WERI-Rb-1 (cell line): ENCODE measurements at regions not wholly inside any gene's neighbourhood (a gene's known extent, or its start where the extent isn't known, plus 50 kb on each side); places are given as distances from the start of the nearest gene placed in this dataset.

Experiments used
- DNase-seq: peaks from one replicate; pipeline ENCODE4 v3.0.0-alpha.2; 2020
- H3K27ac ChIP-seq: fragments of 250-450 bp; sonication (Bioruptor Pico); 2 replicates; pipeline ENCODE4 v1.5.1; 2020; ENCODE audit warnings: mild to moderate bottlenecking, moderate library complexity
- H3K27me3 ChIP-seq: fragments of 250-450 bp; sonication (Bioruptor Pico); 2 replicates; pipeline ENCODE4 v1.5.1; 2021; ENCODE audit warnings: mild to moderate bottlenecking, low read depth, moderate library complexity; ENCODE audit not compliant: insufficient read depth, severe bottlenecking
- H3K36me3 ChIP-seq: fragments of 250-450 bp; sonication (Bioruptor Pico); 2 replicates; pipeline ENCODE4 v1.5.1; 2020; ENCODE audit warnings: mild to moderate bottlenecking, moderate library complexity
- H3K4me3 ChIP-seq: 2 replicates; pipeline ENCODE4 v1.5.1; 2011; ENCODE audit warnings: low read depth, mild to moderate bottlenecking, control low read depth, low read length
- H3K9me3 ChIP-seq: fragments of 250-450 bp; sonication (Bioruptor Pico); 2 replicates; pipeline ENCODE4 v1.5.1; 2021; ENCODE audit warnings: mild to moderate bottlenecking, moderate library complexity; ENCODE audit not compliant: severe bottlenecking
- TF ChIP-seq, protein P1 (sequence below): IDR thresholded peaks from 2 replicates; pipeline ENCODE4 v1.5.1; 2011; ENCODE audit warnings: low read depth, mild to moderate bottlenecking, control low read depth, inconsistent platforms, low read length

DNA sequence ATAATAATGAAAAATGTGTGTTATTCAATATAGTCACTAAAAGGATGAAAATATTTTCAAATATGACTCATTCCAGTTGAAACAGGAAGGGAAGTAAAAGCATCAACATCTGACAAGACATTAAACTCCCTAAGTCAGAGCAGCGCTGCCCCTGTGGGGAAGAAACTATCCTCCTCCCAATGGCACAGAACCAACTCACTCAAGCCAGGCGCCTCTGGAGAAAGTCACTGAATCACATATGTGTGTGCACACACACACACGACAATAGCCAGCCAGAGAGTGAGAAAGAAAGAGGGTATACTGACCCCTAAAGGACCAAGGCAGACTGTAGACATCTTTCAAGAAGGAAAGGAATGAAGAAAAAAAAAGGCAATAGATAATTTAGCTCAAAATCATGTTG is 126.9 kb downstream of the SETD4 start:
- TF ChIP-seq, protein P1, sequence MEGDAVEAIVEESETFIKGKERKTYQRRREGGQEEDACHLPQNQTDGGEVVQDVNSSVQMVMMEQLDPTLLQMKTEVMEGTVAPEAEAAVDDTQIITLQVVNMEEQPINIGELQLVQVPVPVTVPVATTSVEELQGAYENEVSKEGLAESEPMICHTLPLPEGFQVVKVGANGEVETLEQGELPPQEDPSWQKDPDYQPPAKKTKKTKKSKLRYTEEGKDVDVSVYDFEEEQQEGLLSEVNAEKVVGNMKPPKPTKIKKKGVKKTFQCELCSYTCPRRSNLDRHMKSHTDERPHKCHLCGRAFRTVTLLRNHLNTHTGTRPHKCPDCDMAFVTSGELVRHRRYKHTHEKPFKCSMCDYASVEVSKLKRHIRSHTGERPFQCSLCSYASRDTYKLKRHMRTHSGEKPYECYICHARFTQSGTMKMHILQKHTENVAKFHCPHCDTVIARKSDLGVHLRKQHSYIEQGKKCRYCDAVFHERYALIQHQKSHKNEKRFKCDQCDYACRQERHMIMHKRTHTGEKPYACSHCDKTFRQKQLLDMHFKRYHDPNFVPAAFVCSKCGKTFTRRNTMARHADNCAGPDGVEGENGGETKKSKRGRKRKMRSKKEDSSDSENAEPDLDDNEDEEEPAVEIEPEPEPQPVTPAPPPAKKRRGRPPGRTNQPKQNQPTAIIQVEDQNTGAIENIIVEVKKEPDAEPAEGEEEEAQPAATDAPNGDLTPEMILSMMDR = no peak
- no peak overlapping the region for H3K27ac ChIP-seq
- no peak overlapping the region for H3K4me3 ChIP-seq
- H3K9me3 ChIP-seq = no peaks in the 10 kb centered on the region
- no peak for DNase-seq
- H3K27me3 ChIP-seq = peaks cover 98% of the 10 kb centered on the region
- H3K36me3 ChIP-seq = no peaks in the 10 kb centered on the region

DNA sequence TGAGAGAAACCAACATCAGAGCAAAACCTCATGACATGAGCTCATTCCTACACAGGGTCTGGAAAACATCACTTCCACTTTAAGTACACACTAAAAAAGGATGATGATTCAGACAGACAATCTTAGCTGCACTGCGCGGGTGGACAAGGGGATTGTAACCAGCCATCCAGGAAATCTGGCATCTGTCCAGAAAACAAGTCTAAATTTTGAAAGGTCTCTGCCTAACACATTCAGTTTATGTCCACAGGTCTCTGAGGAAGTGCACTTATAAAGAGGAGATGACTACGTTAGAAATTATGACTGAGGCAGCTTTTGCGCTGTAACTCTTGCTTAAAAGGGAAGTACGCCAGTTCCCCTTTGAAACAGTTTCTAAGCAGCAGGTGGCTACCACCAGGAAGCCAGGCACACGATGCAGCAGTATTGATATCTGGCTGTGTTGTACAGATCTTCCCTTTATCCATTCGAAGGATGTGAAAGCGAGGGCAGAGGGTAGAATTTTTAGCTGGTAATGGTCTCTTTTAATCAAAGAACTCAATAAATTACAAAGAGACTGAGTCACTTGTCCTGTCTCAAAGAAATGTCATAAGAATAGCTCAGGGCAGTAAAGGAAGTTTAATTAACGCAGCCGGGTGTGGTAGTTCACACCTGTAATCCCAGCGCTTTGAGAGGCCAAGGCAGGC is 128.0 kb downstream of the SETD4 start:
- TF ChIP-seq, protein P1 = no peak
- Histone ChIP-seq H3K9me3 (no peaks in the 10 kb centered on the region), H3K36me3 (no peaks in the 10 kb centered on the region), H3K4me3 (no peak overlapping the region), H3K27ac (no peak overlapping the region), H3K27me3 (peaks cover 97% of the 10 kb centered on the region)
- DNase-seq = no peak

DNA sequence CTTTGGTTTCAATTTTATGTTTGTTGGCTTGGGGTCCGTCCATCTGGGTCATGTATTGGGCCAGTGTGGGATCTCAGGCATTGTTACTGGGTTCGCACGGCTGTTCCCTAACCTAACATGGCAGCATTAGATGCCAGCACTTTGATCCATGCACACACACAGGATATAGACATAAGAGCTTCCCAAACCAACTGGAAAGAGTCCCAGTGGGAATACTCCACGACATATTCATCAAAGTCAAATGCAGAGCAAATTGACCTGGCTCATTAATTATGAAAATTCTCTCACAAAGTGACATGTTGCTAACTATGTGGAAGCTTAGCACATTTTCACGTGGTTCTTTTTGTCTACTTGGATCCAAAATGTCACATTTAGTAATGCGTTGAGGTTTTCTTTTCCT is 130.4 kb downstream of the SETD4 start:
- Histone ChIP-seq H3K9me3 (no peaks in the 10 kb centered on the region), H3K4me3 (no peak overlapping the region), H3K27me3 (peaks cover 95% of the 10 kb centered on the region), H3K27ac (no peak overlapping the region), H3K36me3 (no peaks in the 10 kb centered on the region)
- DNase-seq = no peak
- TF ChIP-seq, protein P1 = no peak

DNA sequence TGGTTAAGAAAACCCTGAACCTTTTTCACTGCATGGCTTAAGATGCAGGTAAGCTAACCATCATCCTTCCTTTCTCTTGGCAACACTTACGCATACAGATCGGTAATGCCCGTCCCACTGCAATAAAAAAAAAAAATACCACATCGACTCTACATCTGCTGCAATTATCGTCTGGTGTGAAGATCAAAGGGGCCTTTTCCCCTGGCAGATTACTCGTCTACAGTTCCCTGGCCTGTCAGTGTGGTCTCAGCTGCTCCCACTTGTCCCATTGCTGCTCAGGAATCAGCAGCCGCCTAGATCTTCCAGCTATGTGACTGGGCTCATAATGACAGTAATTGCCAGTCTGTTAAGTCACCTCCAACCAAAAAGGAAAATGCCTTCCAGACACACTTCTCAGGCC is 133.1 kb downstream of the SETD4 start:
- no peak overlapping the region for H3K27ac ChIP-seq
- peaks cover 95% of the 10 kb centered on the region for H3K27me3 ChIP-seq
- H3K9me3 ChIP-seq = no peaks in the 10 kb centered on the region
- no peak for DNase-seq
- TF ChIP-seq, protein P1 = no peak
- H3K36me3 ChIP-seq = no peaks in the 10 kb centered on the region
- no peak overlapping the region for H3K4me3 ChIP-seq

DNA sequence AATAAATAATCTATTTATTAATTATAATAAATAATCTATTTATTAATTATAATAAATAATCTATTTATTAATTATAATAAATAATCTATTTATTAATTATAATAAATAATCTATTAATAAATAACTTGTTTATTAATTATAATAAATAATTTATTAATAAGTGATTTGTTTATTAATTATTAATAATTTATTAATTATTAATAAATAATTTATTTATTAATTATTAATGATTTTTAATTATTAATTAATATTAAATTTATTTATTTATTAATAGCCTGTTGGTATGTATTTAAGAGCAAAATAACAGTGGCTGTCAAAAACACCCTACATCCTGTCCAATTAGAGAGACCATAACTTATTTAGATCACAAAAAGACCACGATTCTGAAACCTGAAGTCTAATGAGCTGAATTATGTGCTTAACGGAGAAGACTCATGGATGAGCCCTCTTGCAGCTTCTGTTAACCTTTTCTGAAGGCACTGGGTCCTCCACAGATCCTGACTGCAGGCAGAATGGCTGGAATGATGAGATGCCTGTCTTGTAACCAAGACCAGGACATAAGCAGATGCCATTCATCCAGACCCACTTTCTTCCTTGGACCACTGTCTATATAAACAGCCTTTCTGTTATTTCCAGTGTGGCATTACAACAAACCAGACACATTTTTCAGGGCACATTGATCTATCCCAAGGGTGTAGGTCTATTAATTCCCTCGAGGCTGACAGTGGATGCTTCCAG is 134.2 kb downstream of the SETD4 start:
- Histone ChIP-seq H3K27me3 (peaks cover 95% of the 10 kb centered on the region), H3K9me3 (no peaks in the 10 kb centered on the region), H3K4me3 (no peak overlapping the region), H3K27ac (no peak overlapping the region), H3K36me3 (no peaks in the 10 kb centered on the region)
- TF ChIP-seq, protein P1 = no peak
- DNase-seq = no peak

DNA sequence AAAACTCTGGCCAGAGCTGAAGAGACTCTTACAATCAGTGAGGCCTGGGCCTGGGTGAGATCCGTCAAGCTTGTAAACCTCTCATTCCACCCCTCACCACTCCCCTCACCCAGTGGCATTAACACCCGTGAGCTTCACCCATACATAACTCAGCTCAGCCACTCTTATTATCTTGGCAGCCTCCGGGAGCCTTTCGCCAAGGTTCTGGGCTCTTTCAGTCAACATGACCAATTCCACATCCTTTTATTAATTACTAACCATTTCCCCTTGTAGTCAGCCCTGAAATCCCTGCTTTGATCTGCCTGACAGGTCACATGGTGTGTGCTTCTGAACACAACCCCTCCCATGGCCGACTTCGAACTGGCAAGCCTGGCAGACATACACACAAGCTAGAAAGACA is 134.8 kb downstream of the SETD4 start:
- DNase-seq = no peak
- Histone ChIP-seq H3K36me3 (no peaks in the 10 kb centered on the region), H3K27ac (no peak overlapping the region), H3K9me3 (no peaks in the 10 kb centered on the region), H3K27me3 (peaks cover 95% of the 10 kb centered on the region), H3K4me3 (no peak overlapping the region)
- TF ChIP-seq, protein P1 = no peak
